EL (cell line): ENCODE measurements at regions not wholly inside any gene's neighbourhood (a gene's known extent, or its start where the extent isn't known, plus 50 kb on each side); places are given as distances from the start of the nearest gene placed in this dataset.
"Not testable (repeated sequence)": the region's sequence is repeated elsewhere in the genome, so short reads cannot be mapped to it uniquely, and the experiment has no call there.

ENCODE experiments used
- DNase-seq: peaks from one replicate; pipeline ENCODE4 v3.0.0-alpha.2; 2016

DNA sequence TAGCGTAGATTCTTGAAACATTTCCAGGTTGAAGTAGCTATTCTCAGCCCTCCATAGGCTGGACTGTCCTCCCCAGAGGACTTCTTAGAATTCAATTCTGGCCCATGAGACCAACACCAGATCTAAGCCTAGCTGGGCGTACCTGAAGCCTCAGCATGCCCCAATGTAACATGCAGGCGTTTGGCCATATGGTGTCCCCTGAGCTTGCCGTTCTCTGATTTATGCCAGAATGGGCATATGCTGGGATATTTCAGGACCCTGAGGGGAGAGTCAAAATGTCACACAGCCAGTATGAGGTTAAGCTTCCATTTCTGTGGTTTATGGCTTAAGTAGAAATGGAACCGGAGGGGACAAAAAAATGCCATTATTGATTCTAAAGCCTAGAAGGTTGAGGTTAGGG is 317.7 kb upstream of the OBI1 start:
- DNase-seq = no peak

DNA sequence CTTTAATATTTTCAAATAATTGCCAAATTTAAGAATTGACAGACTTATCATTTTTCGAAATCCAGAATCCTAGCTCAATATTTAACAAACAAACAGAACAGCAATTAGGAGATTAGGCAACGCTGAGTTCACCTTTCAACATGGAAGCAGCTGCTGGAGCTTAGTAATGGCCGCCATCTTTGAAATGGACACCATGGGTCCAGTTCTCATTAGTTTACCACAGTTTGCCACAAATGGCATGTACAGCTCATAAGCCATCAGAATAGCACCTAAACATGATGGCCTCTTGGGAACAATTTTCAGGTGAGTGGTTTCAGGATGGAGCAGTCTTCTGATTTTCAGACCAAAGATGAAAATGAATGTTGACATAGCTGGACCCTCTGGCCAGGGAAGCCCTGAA is 313.6 kb upstream of the OBI1 start:
- DNase-seq = no peak

DNA sequence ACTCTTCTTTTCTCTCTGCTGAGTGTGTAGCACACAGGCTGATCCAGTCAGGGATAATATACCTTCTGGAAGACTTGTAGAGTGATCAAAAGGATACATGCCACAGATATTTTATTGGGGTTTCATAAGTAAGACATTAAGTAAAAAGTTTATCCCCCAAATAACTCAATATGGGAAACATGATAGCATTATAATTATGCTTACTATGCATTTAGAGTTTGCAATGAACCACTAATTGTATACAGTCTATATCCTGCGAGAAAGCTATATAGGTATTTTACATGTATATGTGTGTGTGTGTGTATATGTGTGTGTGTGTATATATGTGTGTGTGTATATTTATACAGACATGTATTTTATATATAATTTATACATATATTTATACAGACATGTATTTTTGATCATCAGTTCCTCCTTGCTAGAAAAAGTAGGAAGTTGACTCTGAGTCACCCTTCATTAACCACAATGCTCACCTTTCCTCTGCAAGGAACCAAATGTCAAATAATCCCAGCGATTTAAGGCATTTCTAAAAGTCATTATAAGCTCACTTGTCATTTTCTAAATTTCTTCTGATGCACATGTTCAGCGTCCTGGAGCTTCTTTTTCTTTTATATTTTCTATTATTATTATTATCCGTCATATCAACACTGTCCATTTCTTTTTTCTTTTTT is 312.5 kb upstream of the OBI1 start:
- no peak for DNase-seq

DNA sequence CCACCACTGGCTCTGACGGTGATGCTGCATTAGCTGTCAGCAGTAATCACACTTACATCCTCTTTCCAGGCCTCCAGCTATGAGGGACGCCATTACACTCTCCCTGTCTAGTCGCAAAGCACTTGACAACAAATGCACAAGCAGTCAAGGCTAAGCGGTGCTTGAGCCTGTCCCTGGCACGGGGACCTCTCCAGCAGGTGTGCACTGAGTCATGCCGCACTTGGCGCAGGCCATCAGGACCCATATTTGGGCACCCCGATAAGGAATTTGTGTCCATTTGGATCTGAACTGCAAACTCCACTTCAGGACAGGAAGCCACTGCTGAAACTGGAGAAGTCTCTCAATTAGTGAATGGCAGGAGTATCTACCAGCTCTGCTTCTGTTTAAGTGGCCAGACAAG is 301.9 kb upstream of the OBI1 start:
- no peak for DNase-seq

DNA sequence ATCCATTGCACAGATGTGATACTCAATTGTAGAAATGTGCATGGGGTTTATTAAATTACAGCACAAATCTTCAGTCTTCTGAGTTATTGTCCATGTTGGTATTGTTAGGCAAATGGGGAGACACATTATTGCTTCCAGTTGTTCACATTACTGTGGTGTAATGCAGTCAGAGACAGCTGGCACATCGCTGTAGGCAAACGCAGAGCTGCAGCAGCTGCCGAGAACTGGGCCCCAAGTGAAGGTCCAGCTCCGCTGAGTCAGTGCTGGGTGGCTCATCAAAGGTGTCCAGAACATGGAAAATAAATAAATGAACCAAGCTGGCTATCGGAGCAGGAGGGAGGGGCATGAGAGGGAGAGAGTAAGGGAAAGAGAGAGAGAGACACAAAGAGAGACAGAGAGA is 299.1 kb upstream of the OBI1 start:
- DNase-seq = no peak

DNA sequence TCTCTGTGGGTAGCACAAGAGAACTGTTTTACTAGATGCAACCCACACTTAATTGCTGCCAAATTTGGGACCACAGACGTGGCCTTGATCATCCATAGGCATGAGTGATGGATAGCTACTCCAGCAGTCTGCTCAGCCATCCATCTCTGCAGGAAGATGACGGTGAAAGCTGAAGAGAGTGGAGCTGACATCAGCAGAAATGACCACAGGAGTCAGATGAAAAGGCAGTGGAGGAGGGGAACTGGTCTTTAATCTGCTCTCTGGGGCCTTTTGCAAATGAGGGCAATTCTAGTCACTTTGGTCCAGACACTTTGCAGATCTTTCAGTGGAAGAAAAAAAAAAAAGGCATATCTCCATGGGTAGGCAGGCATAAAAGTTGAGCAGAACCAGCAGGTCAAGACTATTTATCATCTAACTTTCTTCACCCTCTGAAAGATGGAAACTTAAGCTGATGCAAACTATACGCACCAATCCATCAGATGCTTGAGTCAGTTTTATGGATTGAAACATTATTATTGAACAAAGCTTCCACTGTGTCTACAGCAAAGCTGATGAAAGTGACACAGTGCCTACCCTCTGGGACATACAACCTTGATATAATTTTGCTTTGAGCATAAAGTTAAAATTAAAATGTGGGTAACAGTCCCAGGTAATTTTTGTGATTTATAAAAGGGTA is 281.6 kb upstream of the OBI1 start:
- DNase-seq = no peak

DNA sequence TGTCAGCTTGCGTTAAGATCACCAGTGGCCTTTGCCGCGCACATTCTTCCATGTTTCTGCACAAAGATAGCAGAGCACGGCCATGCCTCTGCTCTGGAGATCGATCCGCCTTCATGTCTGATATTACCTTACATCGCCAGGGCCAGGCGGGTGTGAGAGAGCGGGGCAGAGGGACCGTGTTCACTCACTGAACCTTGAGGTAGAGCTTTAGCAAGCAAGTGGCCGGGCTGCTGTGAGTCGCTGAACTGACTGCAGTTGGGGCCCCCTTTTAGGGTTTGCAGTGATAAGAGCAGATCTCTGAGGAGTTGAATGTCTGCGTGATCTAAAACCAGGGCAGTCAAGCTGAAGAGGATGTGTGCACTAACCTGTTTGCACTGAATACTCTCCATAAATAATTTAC is 275.4 kb upstream of the OBI1 start:
- no peak for DNase-seq

DNA sequence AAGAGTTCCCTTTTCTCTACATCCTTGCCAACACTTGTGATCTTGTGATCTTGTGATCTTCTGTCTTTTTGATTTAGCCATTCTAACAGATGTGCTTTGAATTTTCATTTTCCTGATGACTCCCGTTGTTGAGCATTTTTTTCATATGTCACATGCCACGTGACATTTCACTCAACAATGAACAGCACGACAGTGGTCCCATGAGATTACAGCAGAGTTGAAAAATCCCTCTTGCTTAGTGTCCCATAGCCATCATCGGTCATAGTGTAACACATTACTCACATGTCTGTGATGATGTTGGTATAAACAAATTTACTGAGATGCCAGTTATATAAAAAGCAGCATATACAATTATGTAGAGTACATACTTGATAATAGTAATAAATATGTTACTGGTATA is 256.1 kb upstream of the OBI1 start:
- no peak for DNase-seq

DNA sequence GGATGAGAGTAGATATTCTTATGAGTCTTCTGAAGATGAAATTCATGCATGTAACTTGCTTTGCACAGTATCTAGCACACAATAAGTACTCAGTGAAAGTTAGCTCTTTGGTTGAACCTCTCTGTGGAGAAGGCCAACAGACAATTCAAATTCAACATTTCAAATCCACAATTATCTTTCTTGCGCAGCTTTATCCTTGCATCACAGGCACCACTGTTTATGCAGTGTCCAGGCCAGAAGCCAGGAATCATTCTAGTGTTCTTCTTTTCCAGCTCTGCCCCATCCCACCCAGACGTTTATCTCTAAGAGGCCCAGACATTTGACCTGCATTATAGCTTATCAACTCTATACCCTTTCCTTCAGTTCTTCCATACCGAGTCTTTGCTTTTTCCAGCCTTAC is 254.7 kb upstream of the OBI1 start:
- DNase-seq = no peak

DNA sequence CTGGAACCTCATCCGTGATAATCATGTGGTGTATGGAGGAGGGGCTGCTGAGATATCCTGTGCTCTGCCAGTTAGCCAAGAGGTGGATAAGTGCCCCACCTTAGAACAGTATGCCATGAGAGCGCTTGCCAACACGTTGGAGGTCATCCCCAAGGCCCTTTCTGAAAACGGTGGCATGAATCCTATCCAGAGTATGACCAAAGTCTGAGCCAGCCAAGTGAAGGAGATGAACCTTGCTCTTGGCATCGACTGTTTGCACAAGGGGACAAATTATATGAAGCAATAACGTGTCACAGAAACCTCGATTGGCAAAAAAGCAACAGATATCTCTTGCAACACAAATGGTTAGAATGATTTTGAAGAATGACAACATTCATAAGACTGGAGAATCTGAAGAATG is 251.2 kb upstream of the OBI1 start:
- no peak for DNase-seq

DNA sequence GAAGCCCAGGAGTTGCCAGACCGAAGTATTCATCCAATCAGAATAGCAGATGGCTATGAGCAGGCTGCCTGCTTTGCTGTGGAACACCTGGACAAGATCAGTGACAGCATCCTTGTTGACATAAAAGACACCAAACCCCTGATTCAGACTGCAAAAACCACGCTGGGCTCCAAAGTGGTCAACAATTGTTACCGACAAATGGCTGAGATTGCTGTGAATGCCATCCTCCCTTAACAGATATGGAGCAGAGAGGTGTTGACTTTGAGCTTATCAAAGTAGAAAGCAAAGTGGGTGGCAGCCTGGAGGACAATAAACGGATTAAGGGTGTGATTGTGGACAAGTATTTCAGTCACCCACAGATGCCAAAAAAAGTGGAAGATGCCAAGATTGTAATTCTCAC is 250.3 kb upstream of the OBI1 start:
- no peak for DNase-seq

DNA sequence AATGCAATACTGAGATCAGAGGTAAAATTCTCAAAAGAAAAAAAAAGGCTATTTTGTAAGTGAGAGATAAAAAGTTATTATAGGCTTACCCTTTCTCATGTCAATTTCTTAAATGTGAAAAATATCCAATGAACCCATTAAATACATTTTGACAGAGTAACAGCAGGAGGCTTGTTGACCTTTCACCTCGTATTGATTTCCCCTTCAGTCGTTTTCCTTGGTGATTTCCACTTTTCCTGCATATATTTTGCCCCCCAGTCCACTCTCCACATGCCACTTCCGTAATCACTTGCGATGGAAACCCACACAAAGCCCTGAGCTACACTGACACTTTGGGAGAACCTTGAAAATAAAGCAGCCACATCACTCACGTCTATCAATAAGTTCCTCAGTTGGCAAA is 248.1 kb upstream of the OBI1 start:
- DNase-seq = no peak

DNA sequence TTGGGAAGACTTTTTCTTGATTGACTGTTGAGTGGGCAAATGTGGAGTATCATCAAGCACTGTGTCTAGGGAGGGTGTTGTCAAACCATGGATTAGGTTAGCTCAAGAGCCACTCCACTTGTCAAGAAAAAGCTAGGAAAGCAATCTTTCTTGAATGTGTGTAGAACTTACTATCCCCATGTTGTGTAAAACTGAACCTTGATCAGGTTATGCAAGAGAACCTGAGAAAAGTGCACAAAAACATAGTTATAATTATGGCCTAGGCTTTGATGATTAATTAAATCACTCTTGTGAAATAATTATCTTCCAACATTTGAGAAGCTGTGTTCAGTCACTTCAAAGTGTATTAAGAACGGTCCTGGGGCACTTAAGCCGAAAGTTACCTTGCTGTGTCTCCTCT is 238.2 kb upstream of the OBI1 start:
- DNase-seq = no peak

DNA sequence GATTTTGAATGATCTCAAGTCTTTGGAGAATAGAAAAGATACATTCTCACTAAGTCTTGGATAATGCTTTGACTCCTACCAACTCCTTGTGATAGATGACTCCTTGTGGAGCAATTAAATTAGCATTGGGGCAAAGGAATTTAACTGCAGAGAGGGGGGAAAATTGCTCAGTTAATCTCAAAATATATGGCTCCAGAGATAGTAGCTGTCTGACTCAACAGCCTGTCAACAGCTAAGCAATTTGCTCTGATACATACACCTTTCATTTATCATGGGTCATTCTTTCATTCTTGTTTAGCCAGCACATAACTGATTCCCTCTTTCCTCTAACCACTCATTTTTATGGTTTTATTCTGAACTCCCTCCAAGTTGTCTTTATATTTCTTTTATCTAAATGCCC is 225.6 kb upstream of the OBI1 start:
- DNase-seq = no peak

DNA sequence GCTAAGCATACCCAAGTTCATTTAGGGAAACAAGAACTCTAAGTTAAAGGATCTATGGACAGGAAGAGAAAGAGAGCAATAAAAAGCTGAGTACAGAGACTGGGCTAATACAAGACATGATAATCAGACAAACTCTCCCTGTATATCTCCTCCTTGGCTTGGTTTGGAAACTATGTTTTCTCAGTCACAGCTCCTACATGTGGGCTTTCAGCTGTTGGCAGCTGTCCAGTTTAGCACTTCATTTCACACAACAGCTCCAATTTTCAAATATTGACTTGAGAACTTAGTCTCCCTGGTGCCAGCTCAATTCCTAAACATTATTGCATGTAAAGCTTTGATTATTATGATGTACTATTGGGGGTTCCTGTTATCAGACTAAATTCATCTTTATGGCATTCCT is 222.8 kb upstream of the OBI1 start:
- DNase-seq = no peak

DNA sequence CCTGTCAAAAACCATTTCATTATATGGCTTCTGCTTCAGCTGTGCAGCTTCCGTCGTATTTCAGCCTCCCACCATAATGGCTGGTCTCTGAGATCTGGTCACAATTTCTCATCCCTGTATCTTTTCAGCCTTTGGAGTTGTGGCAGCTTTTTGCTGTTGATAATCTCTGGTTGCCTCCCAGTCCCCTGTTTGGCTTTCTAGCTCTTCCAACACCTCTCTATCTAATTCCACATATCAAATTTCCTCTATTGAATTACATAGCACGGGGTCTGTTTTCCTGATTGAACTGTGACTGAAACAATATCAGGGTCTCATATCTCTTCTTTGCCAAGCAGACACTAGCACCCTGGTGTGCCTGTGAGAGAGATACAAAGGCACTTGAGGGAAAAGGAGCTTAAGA is 222.1 kb upstream of the OBI1 start:
- DNase-seq = no peak

DNA sequence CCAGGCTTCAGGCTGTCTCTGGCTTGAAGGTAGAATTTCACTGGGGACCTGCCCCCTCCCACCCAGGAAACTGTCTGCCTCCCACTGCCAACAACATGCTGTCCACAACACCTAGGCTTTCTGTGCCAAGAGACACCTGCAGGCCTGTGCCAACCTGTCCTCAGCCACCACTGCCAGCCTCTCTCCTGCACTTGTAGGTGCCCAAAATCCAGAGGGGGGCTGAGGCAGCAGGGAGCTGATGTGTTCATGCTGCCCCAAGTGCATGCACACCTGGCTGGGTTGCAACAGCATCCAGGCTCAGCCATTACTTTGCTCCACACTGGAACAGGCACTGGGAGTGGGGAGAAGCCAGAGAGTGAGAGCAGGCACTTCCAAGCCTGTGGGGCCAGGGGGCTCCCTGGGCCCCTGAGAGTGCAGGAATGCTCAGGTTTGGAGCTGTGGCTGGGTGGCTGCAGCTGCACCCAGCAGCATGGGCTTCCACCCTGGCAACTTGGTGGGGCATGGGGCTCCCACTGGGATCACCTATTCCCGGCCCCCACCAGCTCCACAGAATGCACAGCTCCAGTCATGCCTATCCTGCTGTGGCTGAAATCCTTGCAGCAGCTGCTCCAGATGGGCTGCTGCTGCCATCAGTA is 218.1 kb upstream of the OBI1 start:
- no peak for DNase-seq

DNA sequence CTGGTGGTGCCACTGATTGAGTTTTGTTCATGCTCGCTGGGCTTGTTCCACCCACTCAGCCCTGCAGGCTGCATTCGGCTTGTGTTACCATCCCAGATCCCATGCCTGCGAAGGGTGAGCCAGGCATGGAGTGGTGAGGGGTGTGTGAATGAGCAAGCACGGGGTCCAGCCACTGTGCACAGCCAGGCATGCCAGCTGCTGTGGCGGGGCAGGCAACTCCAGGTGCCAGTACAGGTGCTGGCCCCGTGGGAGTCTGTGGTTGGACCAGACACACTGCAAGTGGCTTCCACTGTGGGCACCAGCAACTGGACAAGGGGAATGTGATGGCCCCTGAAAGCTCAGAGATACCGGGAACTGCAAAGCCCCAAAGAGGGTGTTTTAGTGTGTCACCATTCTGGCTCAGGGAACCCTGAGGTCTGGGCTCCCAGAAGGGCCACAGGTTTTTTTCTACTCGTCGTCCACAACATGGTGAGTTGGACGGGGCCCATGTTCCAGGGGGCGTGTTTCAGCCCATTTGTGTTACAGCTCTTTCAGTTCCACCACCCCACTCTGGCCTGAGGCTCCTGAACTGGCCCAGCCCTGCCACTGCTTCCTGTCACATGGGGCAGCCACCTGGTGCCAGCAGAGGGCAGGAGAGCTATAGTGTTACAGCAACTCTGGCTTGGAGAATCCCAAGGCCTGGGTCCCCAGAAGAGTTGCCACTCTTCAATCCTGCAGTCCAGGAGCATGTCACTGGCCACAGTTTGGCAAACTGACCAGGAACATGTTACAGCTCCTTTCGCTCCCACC is 217.0 kb upstream of the OBI1 start:
- DNase-seq = no peak

DNA sequence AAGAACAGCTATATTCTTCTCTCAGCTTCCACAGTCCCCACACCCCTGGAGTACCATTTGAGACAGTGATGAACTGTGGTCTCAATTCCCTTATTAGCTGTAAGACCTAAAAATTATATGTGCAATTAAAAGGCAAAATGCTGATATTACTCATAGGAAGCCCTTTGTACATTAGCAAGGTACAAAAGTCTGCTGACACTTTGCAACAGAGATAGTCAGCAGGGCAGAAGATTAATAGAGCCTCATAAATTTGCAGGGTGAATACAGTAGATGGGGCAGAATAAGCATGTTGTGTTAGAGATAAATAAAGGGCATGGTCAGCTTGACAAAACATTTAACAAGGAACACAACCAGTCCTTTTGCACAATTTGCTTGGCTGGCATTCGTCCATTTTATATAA is 210.0 kb upstream of the OBI1 start:
- DNase-seq = no peak

DNA sequence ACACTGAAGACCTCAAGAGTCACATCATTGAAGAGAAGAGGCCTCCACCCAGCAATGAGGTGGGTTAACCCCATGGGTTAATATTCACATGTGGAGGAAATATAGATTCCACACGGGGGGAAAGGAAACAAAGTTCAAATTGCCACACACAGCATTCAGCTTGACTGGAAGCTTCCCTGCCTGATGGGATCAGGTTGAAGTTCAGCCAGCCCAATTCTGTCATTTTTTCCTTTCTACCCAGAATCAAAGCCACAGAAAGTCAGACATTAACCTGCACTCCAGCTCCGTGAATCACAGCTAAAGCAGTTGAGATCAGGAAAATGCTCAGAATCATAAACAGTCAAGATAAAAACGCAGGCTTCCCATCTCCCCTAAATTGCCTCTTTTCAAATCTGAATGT is 208.7 kb upstream of the OBI1 start:
- no peak for DNase-seq

DNA sequence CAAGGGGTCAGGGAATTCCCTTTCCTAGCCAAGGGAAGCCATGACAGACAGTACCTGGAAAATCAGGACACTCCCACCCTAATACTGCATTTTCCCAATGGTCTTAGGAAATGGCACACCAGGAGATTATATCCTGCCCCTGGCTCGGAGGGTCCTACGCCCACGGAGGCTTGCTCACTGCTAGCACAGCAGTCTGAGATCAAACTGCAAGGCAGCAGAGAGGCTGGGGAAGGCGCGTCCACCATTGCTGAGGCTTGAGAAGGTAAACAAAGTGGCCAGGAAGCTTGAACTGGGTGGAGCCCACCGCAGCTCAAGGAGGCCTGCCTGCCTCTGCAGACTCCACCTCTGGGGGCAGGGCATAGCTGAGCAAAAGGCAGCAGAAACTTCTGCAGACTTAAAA is 207.1 kb upstream of the OBI1 start:
- DNase-seq = not testable (repeated sequence)

DNA sequence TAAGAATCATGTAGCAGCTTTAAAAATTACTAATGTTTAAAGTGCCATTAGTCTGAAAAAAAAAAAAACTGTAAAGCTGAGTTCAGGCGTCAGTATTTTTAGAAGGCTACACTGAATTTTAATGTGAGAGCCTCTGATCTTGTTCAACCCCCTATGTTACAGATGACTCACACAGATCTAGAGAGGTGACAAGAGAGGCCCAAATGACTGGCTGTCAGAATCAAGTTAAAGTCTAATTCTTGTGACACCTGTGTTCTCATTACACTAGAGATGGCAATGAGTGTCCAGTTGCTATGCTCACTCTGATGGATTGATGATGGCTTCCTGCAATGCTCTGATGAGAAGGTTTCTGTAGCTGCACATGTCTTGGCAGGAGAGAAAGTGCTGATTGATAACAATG is 203.5 kb upstream of the OBI1 start:
- DNase-seq = no peak

DNA sequence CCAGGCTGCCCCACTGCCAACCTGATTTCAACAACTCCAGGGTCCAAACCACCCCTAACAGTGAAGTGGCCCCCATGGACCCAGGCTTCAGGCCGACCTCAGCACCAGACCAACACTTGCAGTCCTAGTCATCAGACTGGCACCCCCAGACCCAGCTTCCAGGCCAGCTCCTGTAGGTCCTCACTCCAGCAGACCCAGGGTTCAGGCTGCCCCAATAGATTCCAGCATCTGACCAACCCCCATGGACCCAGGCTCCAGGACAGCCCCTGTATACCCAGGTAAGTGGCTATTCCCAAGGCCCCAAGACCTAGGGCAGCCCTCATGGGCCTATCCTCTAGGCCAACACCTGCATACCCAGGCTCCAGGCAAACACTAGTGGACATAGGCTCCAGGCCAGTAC is 193.8 kb upstream of the OBI1 start:
- no peak for DNase-seq
